ENCODE measurements at regions not wholly inside any gene's neighbourhood (a gene's known extent, or its start where the extent isn't known, plus 50 kb on each side); places are given as distances from the start of the nearest gene placed in this dataset.

DNA sequence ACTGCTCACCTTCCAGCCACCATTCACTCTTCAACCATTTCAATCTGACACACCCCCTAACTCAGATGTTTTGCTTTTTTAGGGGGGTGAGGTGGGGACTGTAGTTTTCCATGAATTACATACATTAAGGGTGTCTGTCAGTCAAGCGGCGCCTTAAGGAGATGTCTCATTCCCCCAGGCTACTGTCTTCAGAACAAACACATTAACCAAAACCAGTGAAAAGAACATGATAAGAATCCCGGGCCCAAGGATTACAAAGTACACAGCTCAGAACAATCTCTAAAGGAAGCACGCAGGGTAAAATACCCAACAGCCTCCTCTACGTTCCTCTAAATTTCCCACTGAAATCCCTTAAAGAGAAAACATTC is 62.5 kb upstream of the IRF2 start:
- Histone ChIP-seq H3K4me1 (ENCODE audit: insufficient read depth, low read length) (peaks cover 43% of the 10 kb centered on the region), H3K4me3 (ENCODE audit: low read length) (peak overlapping the region; percentile 90), H3K27me3 (ENCODE audit: insufficient read depth, low read length) (no peaks in the 10 kb centered on the region), H3K9me3 (ENCODE audit: low read depth, low read length) (no peaks in the 10 kb centered on the region)

DNA sequence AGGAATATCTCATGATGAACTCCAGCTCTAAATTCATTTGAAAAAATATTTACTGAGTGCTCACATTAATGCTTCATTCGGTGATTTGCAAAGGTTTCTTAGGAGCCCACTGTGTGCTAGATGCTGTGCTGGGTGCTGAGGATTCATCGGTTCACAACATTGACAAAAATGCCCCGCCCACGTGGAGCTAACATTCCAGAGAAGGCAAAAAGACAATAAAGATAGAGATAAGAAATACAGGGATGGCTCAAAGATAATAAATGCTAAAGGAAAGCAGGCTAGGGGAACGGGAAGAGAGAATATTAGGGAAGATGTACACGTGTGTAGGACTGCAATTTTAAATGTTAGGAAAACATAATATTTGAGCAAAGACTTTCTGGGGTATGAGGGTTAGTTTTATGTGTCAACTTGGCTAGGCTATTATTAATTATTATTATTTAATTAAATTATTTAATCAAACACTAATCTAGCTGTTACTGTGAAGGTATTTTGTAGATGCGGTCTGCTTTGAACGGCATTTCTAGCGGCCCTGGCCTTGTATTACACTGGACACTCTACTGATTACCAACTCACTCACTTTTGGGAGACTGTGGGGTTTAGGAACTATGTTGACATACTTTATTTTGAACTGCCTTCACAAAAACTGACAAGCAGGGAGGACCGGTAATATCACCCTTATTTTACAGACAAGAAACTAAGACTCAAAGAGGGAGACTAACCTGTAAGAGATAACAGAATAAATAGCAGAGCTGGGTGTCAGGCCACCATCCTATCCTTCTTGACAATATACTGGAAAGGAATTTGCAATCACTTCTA is 61.9 kb upstream of the IRF2 start:
- no peaks in the 10 kb centered on the region for H3K27me3 ChIP-seq (ENCODE audit: insufficient read depth, low read length)
- peak overlapping the region; percentile 90 for H3K4me3 ChIP-seq (ENCODE audit: low read length)
- H3K4me1 ChIP-seq (ENCODE audit: insufficient read depth, low read length), result peaks cover 43% of the 10 kb centered on the region
- no peaks in the 10 kb centered on the region for H3K9me3 ChIP-seq (ENCODE audit: low read depth, low read length)

- no peaks in the 10 kb centered on the region for H3K27me3 ChIP-seq (ENCODE audit: insufficient read depth, low read length)
- H3K9me3 ChIP-seq (ENCODE audit: low read depth, low read length), result no peaks in the 10 kb centered on the region
- H3K4me1 ChIP-seq (ENCODE audit: insufficient read depth, low read length), result peaks cover 43% of the 10 kb centered on the region
- H3K4me3 ChIP-seq (ENCODE audit: low read length), result no peak overlapping the region
Observed at GRCh38 chr4:184534511-184535391, 60.4 kb upstream of the IRF2 start.

- H3K9me3 ChIP-seq (ENCODE audit: low read depth, low read length), result no peaks in the 10 kb centered on the region
- no peak overlapping the region for H3K4me3 ChIP-seq (ENCODE audit: low read length)
- no peaks in the 10 kb centered on the region for H3K27me3 ChIP-seq (ENCODE audit: insufficient read depth, low read length)
- H3K4me1 ChIP-seq (ENCODE audit: insufficient read depth, low read length), result peaks cover 44% of the 10 kb centered on the region
Observed at GRCh38 chr4:184533908-184534307, 59.6 kb upstream of the IRF2 start.

DNA sequence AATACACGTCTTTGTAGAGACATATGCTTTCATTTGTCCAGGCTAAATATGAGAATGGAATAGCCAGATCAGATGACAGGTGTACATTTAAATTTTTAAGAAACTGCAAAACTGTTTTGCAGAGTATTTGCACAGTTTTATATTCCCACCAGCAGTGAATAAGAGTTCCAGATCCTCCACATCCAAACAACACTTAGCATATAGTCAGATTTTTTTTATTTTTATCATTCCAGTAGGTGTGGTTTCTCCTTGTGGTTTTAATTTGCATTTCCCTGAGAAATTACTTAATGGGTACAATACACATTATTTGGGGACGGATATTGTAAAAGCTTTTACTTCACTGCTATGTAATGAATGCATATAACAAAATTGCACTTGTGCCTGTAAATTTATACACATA is 56.7 kb upstream of the IRF2 start:
- peaks cover 45% of the 10 kb centered on the region for H3K4me1 ChIP-seq (ENCODE audit: insufficient read depth, low read length)
- no peak overlapping the region for H3K4me3 ChIP-seq (ENCODE audit: low read length)
- no peaks in the 10 kb centered on the region for H3K9me3 ChIP-seq (ENCODE audit: low read depth, low read length)
- H3K27me3 ChIP-seq (ENCODE audit: insufficient read depth, low read length), result no peaks in the 10 kb centered on the region

DNA sequence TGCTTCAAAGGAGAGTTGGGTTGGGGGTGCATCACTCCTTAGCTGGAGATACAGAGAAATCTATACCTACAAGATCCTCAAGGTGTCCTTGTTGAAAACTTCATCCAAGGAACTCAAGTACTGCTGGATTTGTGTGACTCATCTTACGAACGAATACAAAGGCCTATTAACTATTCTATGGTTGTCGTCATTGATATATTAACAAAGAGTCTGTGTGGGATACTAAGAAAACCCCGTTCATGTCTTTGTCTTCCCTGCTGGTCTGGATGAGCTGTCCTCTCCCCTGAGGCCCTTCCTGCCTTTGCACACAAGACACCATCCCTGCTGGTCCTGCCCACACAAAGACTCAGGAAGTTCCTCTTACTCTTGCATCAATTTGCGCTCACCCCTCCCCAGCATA is 54.9 kb upstream of the IRF2 start:
- H3K4me1 ChIP-seq (ENCODE audit: insufficient read depth, low read length), result peaks cover 27% of the 10 kb centered on the region
- no peak overlapping the region for H3K4me3 ChIP-seq (ENCODE audit: low read length)
- no peaks in the 10 kb centered on the region for H3K27me3 ChIP-seq (ENCODE audit: insufficient read depth, low read length)
- H3K9me3 ChIP-seq (ENCODE audit: low read depth, low read length), result no peaks in the 10 kb centered on the region

DNA sequence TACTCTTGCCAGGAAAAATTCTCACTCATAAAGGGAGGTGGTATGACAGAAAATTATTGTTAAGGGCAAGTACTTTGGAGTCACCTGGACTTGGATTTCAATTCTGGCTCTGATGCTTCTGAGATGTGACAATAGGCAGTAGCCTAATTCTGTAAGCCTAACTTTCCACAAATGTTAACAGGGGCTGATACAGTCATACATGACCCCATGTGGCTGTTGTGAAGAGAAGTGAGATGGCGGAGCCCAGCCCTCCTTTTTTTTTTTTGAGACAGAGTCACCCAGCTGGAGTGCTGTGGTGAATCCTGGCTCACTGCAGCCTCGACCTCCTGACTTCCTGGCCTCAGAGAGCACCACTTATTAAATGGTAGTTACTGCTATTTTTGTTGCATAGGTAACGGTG is 54.4 kb upstream of the IRF2 start:
- peaks cover 22% of the 10 kb centered on the region for H3K4me1 ChIP-seq (ENCODE audit: insufficient read depth, low read length)
- no peak overlapping the region for H3K4me3 ChIP-seq (ENCODE audit: low read length)
- H3K9me3 ChIP-seq (ENCODE audit: low read depth, low read length), result no peaks in the 10 kb centered on the region
- no peaks in the 10 kb centered on the region for H3K27me3 ChIP-seq (ENCODE audit: insufficient read depth, low read length)

GRCh38 chr4:184528051-184528450 is 53.7 kb upstream of the IRF2 start:
- H3K27me3 ChIP-seq (ENCODE audit: insufficient read depth, low read length), result no peaks in the 10 kb centered on the region
- H3K4me3 ChIP-seq (ENCODE audit: low read length), result no peak overlapping the region
- H3K9me3 ChIP-seq (ENCODE audit: low read depth, low read length), result no peaks in the 10 kb centered on the region
- peaks cover 15% of the 10 kb centered on the region for H3K4me1 ChIP-seq (ENCODE audit: insufficient read depth, low read length)

GRCh38 chr4:184526228-184526627 is 51.9 kb upstream of the IRF2 start:
- no peaks in the 10 kb centered on the region for H3K9me3 ChIP-seq (ENCODE audit: low read depth, low read length)

More at GRCh38 chr4:184526228-184526627, 51.9 kb upstream of the IRF2 start:
- no peak overlapping the region for H3K4me3 ChIP-seq (ENCODE audit: low read length)
- H3K4me1 ChIP-seq (ENCODE audit: insufficient read depth, low read length), result peaks cover 10% of the 10 kb centered on the region
- no peaks in the 10 kb centered on the region for H3K27me3 ChIP-seq (ENCODE audit: insufficient read depth, low read length)

All from mononuclear cell (primary cell).